ENCODE measurements at regions not wholly inside any gene's neighbourhood (a gene's known extent, or its start where the extent isn't known, plus 50 kb on each side); places are given as distances from the start of the nearest gene placed in this dataset.

GRCh38 chr2:195343942-195344530 lies 313.0 kb upstream of the SLC39A10 start:
- Histone ChIP-seq H4K20me1 (replicated peaks; ENCODE audit: control insufficient read depth, extremely low read depth, insufficient read depth, low read length) (no peaks in the 10 kb centered on the region), H3K4me2 (ENCODE audit: insufficient read depth, low read length) (no peak overlapping the region), H2AFZ (ENCODE audit: low read depth, low read length) (no peak overlapping the region), H3K9me1 (replicated peaks; ENCODE audit: control insufficient read depth, extremely low read depth, insufficient read depth, low read length) (no peaks in the 10 kb centered on the region), H3K27ac (ENCODE audit: insufficient read depth, low read depth, low read length) (no peak overlapping the region), H3K9me3 (replicated peaks; ENCODE audit: control insufficient read depth, insufficient read depth, low read length) (no peaks in the 10 kb centered on the region), H3K36me3 (ENCODE audit: control insufficient read depth in 2 of 2, extremely low read depth in 1 of 2, insufficient read depth in 2 of 2, low read length in 2 of 2) (no peaks in the 10 kb centered on the region), H3K79me2 (ENCODE audit: control insufficient read depth, insufficient read depth, low read length) (no peaks in the 10 kb centered on the region), H3K27me3 (ENCODE audit: control insufficient read depth in 2 of 2, insufficient read depth in 2 of 2, low read length in 2 of 2) (no peaks in the 10 kb centered on the region), H3K4me1 (ENCODE audit: control insufficient read depth, extremely low read depth, insufficient read depth, low read length) (no peaks in the 10 kb centered on the region), H3K4me3 (replicated peaks in 1 of 3; ENCODE audit: insufficient read depth in 1 of 3, low read depth in 1 of 3, low read length in 3 of 3) (no peak overlapping the region), H3K9ac (replicated peaks; ENCODE audit: extremely low read depth, insufficient read depth, low read length) (no peak overlapping the region)
- dilution Hi-C loops (cut with MboI; ENCODE audit: extremely low pct_ligation_motif_present, low sequenced_read_pairs) (no loop called here), intact Hi-C loops (cut with micrococcal nuclease) (no loop called here)
- TF ChIP-seq JUN (IDR thresholded peaks at IDR 0.05; ENCODE audit: borderline replicate concordance, insufficient read depth, insufficient read length, low read depth) (no peak), MYC (IDR thresholded peaks at IDR 0.05; ENCODE audit: low read depth, low read length) (no peak), GATA2 (IDR thresholded peaks at IDR 0.05; ENCODE audit: insufficient read depth, insufficient read length, low read depth, low read length) (no peak), POLR2A (IDR thresholded peaks at IDR 0.05; ENCODE audit: low read depth, low read length) (no peak), EZH2 (IDR thresholded peaks at IDR 0.05; ENCODE audit: borderline replicate concordance, low read depth, low read length, severe bottlenecking) (no peak), CTCF (IDR thresholded peaks at IDR 0.05; ENCODE audit: extremely low read depth in 1 of 2, insufficient read depth in 1 of 2, low read depth in 1 of 2, low read length in 2 of 2) (no peak), MAX (IDR thresholded peaks at IDR 0.05; ENCODE audit: insufficient read depth, insufficient read length) (no peak), POLR2AphosphoS5 (IDR thresholded peaks at IDR 0.05; ENCODE audit: insufficient read depth, low read depth, low read length) (no peak), FOS (IDR thresholded peaks at IDR 0.05; ENCODE audit: borderline replicate concordance, insufficient read depth, low read length) (no peak)
- no peak for DNase-seq (ENCODE audit: low read depth, low spot score)
- ChIA-PET CTCF (no interaction called here), POLR2A (no interaction called here)
- FAIRE-seq: no peak
- BruUV-seq (replicated peaks): no TSS peak

All from endothelial cell of umbilical vein (primary cell).